ENCODE measurements at regions not wholly inside any gene's neighbourhood (a gene's known extent, or its start where the extent isn't known, plus 50 kb on each side); places are given as distances from the start of the nearest gene placed in this dataset.

DNA sequence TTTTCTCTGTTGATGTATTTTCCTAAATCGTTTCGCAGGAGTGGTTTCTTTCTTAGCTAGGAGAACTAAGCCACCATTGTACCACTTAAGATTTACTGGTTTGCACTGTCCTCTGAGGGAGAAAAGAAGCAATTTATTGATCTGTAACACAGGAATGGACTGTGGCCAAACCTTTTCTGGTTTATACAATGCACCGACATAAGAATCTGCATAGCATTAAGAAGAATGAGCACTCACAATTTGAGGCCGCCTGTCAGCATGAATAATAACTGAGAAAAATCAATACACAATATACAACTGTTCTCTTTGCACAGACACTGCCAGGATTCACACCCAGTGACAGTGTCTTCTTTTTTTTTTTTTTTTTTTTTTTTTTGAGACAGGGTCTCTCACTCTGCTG is 168.6 kb upstream of the DMRT1 start:
- Histone ChIP-seq H3K79me2 (ENCODE audit: control insufficient read depth, insufficient read depth, low read length) (no peaks in the 10 kb centered on the region), H4K20me1 (ENCODE audit: control insufficient read depth, extremely low read depth, insufficient read depth, low read length) (no peaks in the 10 kb centered on the region), H3K4me1 (ENCODE audit: control insufficient read depth, extremely low read depth, insufficient read depth, low read length) (no peaks in the 10 kb centered on the region), H3K9ac (ENCODE audit: insufficient read depth, low read length) (no peak overlapping the region), H3K27me3 (ENCODE audit: control insufficient read depth, insufficient read depth, low read length) (no peaks in the 10 kb centered on the region), H3K9me3 (ENCODE audit: control insufficient read depth, insufficient read depth, low read depth, low read length) (no peaks in the 10 kb centered on the region), H3K36me3 (ENCODE audit: control insufficient read depth, insufficient read depth, low read length) (no peaks in the 10 kb centered on the region), H3K4me2 (ENCODE audit: extremely low read depth, insufficient read depth, low read length) (no peak overlapping the region), H2AFZ (ENCODE audit: low read length) (no peak overlapping the region), H3K4me3 (replicated peaks in 1 of 4; ENCODE audit: control extremely low read depth in 1 of 4, insufficient read depth in 1 of 4, low read depth in 3 of 4, low read length in 4 of 4) (no peak overlapping the region), H3K27ac (ENCODE audit: insufficient read depth, low read length) (no peak overlapping the region)
- no peak for DNase-seq (ENCODE audit: low read depth in 2 of 2)
- TF ChIP-seq, protein P1, sequence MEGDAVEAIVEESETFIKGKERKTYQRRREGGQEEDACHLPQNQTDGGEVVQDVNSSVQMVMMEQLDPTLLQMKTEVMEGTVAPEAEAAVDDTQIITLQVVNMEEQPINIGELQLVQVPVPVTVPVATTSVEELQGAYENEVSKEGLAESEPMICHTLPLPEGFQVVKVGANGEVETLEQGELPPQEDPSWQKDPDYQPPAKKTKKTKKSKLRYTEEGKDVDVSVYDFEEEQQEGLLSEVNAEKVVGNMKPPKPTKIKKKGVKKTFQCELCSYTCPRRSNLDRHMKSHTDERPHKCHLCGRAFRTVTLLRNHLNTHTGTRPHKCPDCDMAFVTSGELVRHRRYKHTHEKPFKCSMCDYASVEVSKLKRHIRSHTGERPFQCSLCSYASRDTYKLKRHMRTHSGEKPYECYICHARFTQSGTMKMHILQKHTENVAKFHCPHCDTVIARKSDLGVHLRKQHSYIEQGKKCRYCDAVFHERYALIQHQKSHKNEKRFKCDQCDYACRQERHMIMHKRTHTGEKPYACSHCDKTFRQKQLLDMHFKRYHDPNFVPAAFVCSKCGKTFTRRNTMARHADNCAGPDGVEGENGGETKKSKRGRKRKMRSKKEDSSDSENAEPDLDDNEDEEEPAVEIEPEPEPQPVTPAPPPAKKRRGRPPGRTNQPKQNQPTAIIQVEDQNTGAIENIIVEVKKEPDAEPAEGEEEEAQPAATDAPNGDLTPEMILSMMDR (conservative IDR thresholded peaks at IDR 0.05 in 1 of 2, IDR thresholded peaks at IDR 0.05 in 1 of 2; ENCODE audit: low read depth in 1 of 2, low read length in 2 of 2) = no peak
- no peak for TF ChIP-seq EZH2 (IDR thresholded peaks at IDR 0.05; ENCODE audit: low read length, missing control alignments)

DNA sequence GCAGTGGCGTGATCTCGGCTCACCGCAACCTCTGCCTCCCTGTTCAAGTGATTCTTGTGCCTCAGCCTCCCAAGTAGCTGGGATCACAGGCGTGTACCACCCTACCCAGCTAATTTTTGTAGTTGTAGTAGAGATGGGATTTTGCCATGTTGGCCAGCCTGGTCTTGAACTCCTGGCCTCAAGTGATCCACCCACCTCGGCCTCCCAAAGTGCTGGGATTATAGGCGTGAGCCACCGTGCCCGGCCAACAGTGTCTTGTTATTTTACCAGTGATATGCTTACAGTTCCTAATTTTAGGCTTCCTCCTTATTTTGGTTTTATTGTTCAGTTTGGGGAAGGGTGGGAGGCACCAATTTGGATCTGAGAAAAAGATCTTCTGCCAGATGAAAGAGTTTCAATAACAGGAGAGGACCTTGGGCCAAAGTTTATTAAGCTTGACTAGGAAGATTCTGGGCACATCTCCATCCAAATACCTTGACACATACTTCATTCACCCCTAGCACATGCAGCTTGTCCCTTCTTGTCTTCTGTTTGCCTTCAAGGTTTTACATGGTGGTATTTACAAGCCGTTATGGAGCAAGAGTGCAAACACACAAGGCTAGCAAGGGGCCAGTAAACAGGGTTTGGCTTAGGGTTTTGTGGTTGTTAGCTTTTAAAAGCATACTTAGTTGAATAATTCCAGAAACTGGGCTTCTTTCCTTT is 168.1 kb upstream of the DMRT1 start:
- H3K4me2 ChIP-seq (ENCODE audit: extremely low read depth, insufficient read depth, low read length) = no peak overlapping the region
- H3K27me3 ChIP-seq (ENCODE audit: control insufficient read depth, insufficient read depth, low read length) = no peaks in the 10 kb centered on the region
- no peak overlapping the region for H3K9ac ChIP-seq (ENCODE audit: insufficient read depth, low read length)
- no peak overlapping the region for H2AFZ ChIP-seq (ENCODE audit: low read length)
- no peak for DNase-seq (ENCODE audit: low read depth in 2 of 2)
- H4K20me1 ChIP-seq (ENCODE audit: control insufficient read depth, extremely low read depth, insufficient read depth, low read length) = no peaks in the 10 kb centered on the region
- H3K36me3 ChIP-seq (ENCODE audit: control insufficient read depth, insufficient read depth, low read length) = no peaks in the 10 kb centered on the region
- no peak overlapping the region for H3K27ac ChIP-seq (ENCODE audit: insufficient read depth, low read length)
- H3K4me3 ChIP-seq (replicated peaks in 1 of 4; ENCODE audit: control extremely low read depth in 1 of 4, insufficient read depth in 1 of 4, low read depth in 3 of 4, low read length in 4 of 4) = no peak overlapping the region
- TF ChIP-seq EZH2 (IDR thresholded peaks at IDR 0.05; ENCODE audit: low read length, missing control alignments) = no peak
- TF ChIP-seq, protein P1 (conservative IDR thresholded peaks at IDR 0.05 in 1 of 2, IDR thresholded peaks at IDR 0.05 in 1 of 2; ENCODE audit: low read depth in 1 of 2, low read length in 2 of 2) = no peak
- H3K9me3 ChIP-seq (ENCODE audit: control insufficient read depth, insufficient read depth, low read depth, low read length) = no peaks in the 10 kb centered on the region
- no peaks in the 10 kb centered on the region for H3K79me2 ChIP-seq (ENCODE audit: control insufficient read depth, insufficient read depth, low read length)
- no peaks in the 10 kb centered on the region for H3K4me1 ChIP-seq (ENCODE audit: control insufficient read depth, extremely low read depth, insufficient read depth, low read length)

DNA sequence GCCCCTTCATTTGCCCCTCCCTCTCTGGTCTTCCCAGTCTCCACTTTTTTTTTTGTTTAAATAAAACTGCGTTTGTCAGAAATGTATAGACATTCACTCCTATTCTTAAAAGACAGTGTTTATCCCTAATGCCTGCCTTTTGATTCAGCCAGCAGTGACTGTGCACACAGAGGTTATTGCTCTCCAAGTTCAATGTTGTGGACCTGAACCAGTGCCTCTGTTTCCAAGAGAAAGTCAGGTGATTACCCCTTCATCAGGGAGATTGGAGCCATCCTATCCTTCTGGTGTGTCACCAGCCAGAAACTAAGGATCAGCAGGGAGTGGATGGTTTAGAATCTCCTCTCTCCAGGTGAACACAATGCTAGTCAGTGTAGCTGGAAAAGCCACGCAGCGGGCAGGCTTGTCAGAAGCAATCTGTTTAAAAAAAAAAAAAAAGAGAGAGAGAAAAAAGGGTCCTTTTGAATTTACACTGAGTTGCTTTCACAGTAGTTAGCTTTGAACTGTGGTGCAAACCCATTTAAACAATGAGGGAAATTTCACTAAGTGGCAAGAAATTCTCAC is 167.5 kb upstream of the DMRT1 start:
- H3K4me2 ChIP-seq (ENCODE audit: extremely low read depth, insufficient read depth, low read length) = no peak overlapping the region
- H2AFZ ChIP-seq (ENCODE audit: low read length) = peak overlapping the region; percentile 43
- H4K20me1 ChIP-seq (ENCODE audit: control insufficient read depth, extremely low read depth, insufficient read depth, low read length) = no peaks in the 10 kb centered on the region
- H3K9me3 ChIP-seq (ENCODE audit: control insufficient read depth, insufficient read depth, low read depth, low read length) = no peaks in the 10 kb centered on the region
- no peaks in the 10 kb centered on the region for H3K4me1 ChIP-seq (ENCODE audit: control insufficient read depth, extremely low read depth, insufficient read depth, low read length)
- H3K27ac ChIP-seq (ENCODE audit: insufficient read depth, low read length) = no peak overlapping the region
- H3K9ac ChIP-seq (ENCODE audit: insufficient read depth, low read length) = no peak overlapping the region
- H3K27me3 ChIP-seq (ENCODE audit: control insufficient read depth, insufficient read depth, low read length) = no peaks in the 10 kb centered on the region
- H3K36me3 ChIP-seq (ENCODE audit: control insufficient read depth, insufficient read depth, low read length) = no peaks in the 10 kb centered on the region
- H3K4me3 ChIP-seq (replicated peaks in 1 of 4; ENCODE audit: control extremely low read depth in 1 of 4, insufficient read depth in 1 of 4, low read depth in 3 of 4, low read length in 4 of 4) = no peak overlapping the region
- TF ChIP-seq EZH2 (IDR thresholded peaks at IDR 0.05; ENCODE audit: low read length, missing control alignments) = no peak
- TF ChIP-seq, protein P1 (conservative IDR thresholded peaks at IDR 0.05 in 1 of 2, IDR thresholded peaks at IDR 0.05 in 1 of 2; ENCODE audit: low read depth in 1 of 2, low read length in 2 of 2) = no peak
- no peak for DNase-seq (ENCODE audit: low read depth in 2 of 2)
- H3K79me2 ChIP-seq (ENCODE audit: control insufficient read depth, insufficient read depth, low read length) = no peaks in the 10 kb centered on the region

All from fibroblast of lung (primary cell).